SK-N-SH (cell line): ENCODE measurements at regions not wholly inside any gene's neighbourhood (a gene's known extent, or its start where the extent isn't known, plus 50 kb on each side); places are given as distances from the start of the nearest gene placed in this dataset.

Experiments
- CTCF ChIP-seq: fragments of 200-600 bp; sonication (generic); IDR thresholded peaks from 2 replicates; pipeline ENCODE4 v1.6.1; 2017; ENCODE audit warnings: antibody characterized with exemption, mild to moderate bottlenecking, moderate library complexity
- EP300 ChIP-seq, 2 experiments: IDR thresholded peaks; 2 replicates each; pipeline versions ENCODE4 v1.4.0 to v1.6.1; 2012; ENCODE audit warnings: borderline replicate concordance in 1 of 2, low read depth in 1 of 2, low read length in 1 of 2
- NFIC ChIP-seq: IDR thresholded peaks from 2 replicates; pipeline ENCODE4 v1.4.0; 2012; ENCODE audit warnings: borderline replicate concordance
- RAD21 ChIP-seq: IDR thresholded peaks from 2 replicates; pipeline ENCODE4 v1.6.1; 2012; ENCODE audit warnings: mild to moderate bottlenecking, low read length
- RFX5 ChIP-seq: IDR thresholded peaks from 2 replicates; pipeline ENCODE4 v1.6.1; 2012; ENCODE audit warnings: mild to moderate bottlenecking, improper control_type of control experiment, low read length
- SMC3 ChIP-seq: IDR thresholded peaks from 2 replicates; pipeline ENCODE4 v1.6.1; 2012; ENCODE audit warnings: low read depth, low read length, improper control_type of control experiment
- YY1 ChIP-seq: IDR thresholded peaks from 2 replicates; pipeline ENCODE4 v1.4.0; 2012; ENCODE audit warnings: low read depth, mild to moderate bottlenecking

DNA sequence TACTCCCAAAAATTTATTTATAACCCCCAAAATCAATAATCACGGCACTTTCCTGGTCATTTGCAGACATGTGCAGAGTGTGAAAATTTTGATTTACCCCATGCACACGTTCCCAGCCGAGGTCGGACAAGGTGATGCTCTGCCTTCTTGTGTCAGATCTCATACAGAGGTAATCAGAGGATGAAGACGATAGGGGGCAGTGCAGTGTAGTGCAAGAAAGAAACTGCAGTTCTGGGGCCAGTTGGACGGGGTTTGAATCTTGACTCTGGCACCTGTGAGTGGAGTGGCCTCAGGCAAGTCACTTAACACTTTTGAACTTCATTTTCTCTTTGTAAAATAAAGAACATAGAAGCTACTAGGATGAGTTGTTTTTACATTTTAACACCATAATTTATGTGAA lies 88.4 kb downstream of the FRMPD3 start:
- TF ChIP-seq CTCF, result peak; percentile 57
- no peak for TF ChIP-seq RFX5
- TF ChIP-seq EP300 (IDR thresholded peaks at IDR 0.05; ENCODE audit: borderline replicate concordance in 1 of 2, low read depth in 1 of 2, low read length in 1 of 2), result no peak
- peak; percentile 65 for TF ChIP-seq RAD21
- peak; percentile 35 for TF ChIP-seq SMC3
- no peak for TF ChIP-seq NFIC
- no peak for TF ChIP-seq YY1
